ENCODE measurements at regions not wholly inside any gene's neighbourhood (a gene's known extent, or its start where the extent isn't known, plus 50 kb on each side); places are given as distances from the start of the nearest gene placed in this dataset.

DNA sequence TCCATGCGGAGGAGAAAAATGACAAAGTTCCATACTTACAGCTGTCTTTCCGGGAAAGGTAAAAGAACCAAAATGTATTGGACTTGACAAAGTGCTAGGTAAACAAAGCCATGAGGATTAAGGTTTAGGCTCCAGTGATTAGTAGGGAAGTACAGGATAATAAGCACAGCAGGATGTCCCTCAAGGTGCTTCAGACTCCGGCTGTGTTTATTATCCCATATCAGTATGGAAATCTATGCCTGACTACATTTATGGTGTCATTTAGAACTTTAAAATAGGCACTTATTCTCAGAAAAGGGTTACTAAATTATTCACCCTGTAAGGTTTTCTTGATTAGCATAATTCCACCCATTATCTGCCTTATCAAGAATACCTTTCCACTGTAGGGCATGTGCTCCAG, 136.3 kb upstream of the CCDC68 start:
- Histone ChIP-seq H3K9me3 (no peaks in the 10 kb centered on the region), H3K27me3 (no peaks in the 10 kb centered on the region), H3K4me3 (no peak overlapping the region), H3K27ac (no peak overlapping the region), H3K36me3 (no peaks in the 10 kb centered on the region), H3K4me1 (no peaks in the 10 kb centered on the region)
- 75 to 77% methylated on average over 3 of the region's 3 CpGs for WGBS, 2 donors
- TF ChIP-seq POLR2A (IDR thresholded peaks at IDR 0.05) (no peak), EP300 (IDR thresholded peaks at IDR 0.05) (no peak)
- TF ChIP-seq, protein P1, sequence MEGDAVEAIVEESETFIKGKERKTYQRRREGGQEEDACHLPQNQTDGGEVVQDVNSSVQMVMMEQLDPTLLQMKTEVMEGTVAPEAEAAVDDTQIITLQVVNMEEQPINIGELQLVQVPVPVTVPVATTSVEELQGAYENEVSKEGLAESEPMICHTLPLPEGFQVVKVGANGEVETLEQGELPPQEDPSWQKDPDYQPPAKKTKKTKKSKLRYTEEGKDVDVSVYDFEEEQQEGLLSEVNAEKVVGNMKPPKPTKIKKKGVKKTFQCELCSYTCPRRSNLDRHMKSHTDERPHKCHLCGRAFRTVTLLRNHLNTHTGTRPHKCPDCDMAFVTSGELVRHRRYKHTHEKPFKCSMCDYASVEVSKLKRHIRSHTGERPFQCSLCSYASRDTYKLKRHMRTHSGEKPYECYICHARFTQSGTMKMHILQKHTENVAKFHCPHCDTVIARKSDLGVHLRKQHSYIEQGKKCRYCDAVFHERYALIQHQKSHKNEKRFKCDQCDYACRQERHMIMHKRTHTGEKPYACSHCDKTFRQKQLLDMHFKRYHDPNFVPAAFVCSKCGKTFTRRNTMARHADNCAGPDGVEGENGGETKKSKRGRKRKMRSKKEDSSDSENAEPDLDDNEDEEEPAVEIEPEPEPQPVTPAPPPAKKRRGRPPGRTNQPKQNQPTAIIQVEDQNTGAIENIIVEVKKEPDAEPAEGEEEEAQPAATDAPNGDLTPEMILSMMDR (IDR thresholded peaks at IDR 0.05), result no peak
- no peak for DNase-seq (ENCODE audit: low spot score in 2 of 2)

DNA sequence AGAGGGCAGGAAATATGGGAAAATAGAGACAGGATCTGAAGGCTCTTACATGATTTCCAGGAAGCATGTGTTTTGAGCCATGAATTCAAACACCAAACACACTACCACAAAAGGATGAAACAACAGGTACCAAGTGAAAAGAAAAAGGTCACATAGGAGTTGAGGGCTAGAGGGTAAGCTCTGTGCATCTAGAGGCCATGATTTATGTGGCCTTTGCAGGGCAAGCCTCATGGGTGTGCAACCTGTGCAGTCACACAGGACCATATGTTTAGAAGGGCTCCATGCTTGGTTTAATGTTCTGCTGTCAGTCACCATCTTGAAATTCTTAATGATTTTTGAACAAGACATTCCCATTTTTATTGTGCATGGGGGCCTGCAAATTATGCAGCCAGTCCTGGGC, 134.5 kb upstream of the CCDC68 start:
- TF ChIP-seq POLR2A (IDR thresholded peaks at IDR 0.05) (no peak), EP300 (IDR thresholded peaks at IDR 0.05) (no peak)
- TF ChIP-seq, protein P1 (IDR thresholded peaks at IDR 0.05), result no peak
- Histone ChIP-seq H3K9me3 (no peaks in the 10 kb centered on the region), H3K4me3 (no peak overlapping the region), H3K36me3 (no peaks in the 10 kb centered on the region), H3K27ac (no peak overlapping the region), H3K27me3 (no peaks in the 10 kb centered on the region), H3K4me1 (no peaks in the 10 kb centered on the region)
- DNase-seq (ENCODE audit: low spot score in 2 of 2), result no peak

DNA sequence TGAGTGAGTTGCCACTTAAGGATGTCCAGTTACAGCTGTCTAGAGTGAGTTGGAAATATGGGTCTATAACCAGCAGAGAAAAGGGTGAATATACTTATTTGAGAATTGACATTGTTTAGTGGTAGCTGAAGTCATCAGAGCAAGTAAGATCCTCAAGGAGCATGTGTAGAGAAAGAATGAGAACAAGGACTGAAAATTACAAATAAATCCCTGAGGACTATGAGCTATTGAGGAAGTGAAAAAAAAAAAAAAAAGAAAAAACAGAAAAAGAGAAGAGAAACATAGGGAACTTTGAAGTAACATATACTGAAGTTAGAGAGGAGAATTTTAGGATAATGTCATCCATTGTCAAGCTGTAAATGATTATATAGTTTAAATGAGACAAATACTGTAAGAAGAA, 134.0 kb upstream of the CCDC68 start:
- Histone ChIP-seq H3K36me3 (no peaks in the 10 kb centered on the region), H3K9me3 (no peaks in the 10 kb centered on the region), H3K4me1 (peaks cover 0 to 2% (median 0%) of the 10 kb centered on the region in 4 donors), H3K4me3 (no peak overlapping the region), H3K27ac (no peak overlapping the region), H3K27me3 (no peaks in the 10 kb centered on the region)
- TF ChIP-seq, protein P1 (IDR thresholded peaks at IDR 0.05), result no peak
- TF ChIP-seq POLR2A (IDR thresholded peaks at IDR 0.05) (no peak), EP300 (IDR thresholded peaks at IDR 0.05) (no peak)
- DNase-seq (ENCODE audit: low spot score in 2 of 2), result no peak

DNA sequence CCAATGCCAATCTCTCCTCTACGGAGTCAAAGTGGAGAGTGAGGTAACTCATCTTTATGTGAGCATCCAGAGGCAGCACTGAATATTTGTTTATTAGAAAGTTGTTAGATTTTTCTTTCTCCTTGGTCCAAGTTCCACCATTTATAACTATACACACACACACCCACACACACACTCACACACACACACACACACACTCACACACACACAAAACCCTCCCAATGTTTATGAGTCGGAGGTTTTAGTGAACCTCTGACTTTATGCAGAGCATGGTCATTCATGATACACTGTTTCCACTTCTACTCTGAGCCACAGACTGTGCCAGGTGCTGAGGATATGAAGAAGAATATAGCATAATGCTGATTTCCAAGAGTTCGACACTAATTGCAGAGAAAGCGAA, 132.9 kb upstream of the CCDC68 start:
- H3K27me3 ChIP-seq, result no peaks in the 10 kb centered on the region
- 85 to 93% methylated on average over 4 of the region's 4 CpGs for WGBS, 2 donors
- no peaks in the 10 kb centered on the region for H3K9me3 ChIP-seq
- TF ChIP-seq POLR2A (IDR thresholded peaks at IDR 0.05) (no peak), EP300 (IDR thresholded peaks at IDR 0.05) (no peak)
- TF ChIP-seq, protein P1 (IDR thresholded peaks at IDR 0.05), result no peak
- no peaks in the 10 kb centered on the region for H3K36me3 ChIP-seq
- H3K4me1 ChIP-seq, result peaks cover 0 to 5% (median 0%) of the 10 kb centered on the region in 4 donors
- no peak for DNase-seq (ENCODE audit: low spot score in 2 of 2)
- H3K27ac ChIP-seq, result no peak overlapping the region
- H3K4me3 ChIP-seq, result no peak overlapping the region

DNA sequence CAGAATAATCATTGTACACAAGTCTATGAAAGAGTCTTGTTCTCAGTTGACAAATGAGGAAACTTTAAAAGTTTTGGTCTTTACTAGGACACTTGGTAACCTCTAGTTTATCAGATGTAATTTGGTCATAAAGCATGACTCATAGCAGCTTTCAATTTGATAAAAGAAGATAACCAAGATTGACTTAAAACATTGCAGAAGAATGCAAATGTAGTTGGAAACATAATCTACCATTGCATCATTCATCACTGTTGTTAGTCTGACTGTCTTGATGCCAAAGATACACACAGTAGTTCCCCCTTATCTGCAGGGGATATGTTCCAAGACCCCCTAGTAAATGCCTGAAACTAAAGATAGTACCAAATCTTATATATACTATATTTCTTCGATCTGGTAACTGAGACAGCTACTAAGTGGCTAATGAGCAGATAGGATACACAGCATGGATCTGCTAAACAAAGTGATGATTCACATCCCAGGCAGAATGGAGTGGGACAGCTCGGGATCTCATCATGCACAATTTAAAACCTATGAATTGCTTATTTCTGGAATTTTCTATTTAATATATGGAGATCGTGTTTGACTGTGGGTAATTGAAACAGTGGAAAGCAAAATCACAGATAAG, 131.4 kb upstream of the CCDC68 start:
- no peaks in the 10 kb centered on the region for H3K9me3 ChIP-seq
- DNase-seq (ENCODE audit: low spot score in 2 of 2), result no peak
- H3K36me3 ChIP-seq, result no peaks in the 10 kb centered on the region
- H3K4me3 ChIP-seq, result no peak overlapping the region
- H3K4me1 ChIP-seq, result peaks cover 0 to 5% (median 0%) of the 10 kb centered on the region in 4 donors
- WGBS, 2 donors, result 43 to 63% methylated on average over 3 of the region's 3 CpGs
- no peaks in the 10 kb centered on the region for H3K27me3 ChIP-seq
- no peak overlapping the region for H3K27ac ChIP-seq
- TF ChIP-seq EP300 (IDR thresholded peaks at IDR 0.05) (no peak), POLR2A (IDR thresholded peaks at IDR 0.05) (no peak)
- TF ChIP-seq, protein P1 (IDR thresholded peaks at IDR 0.05), result no peak
